ENCODE measurements at regions not wholly inside any gene's neighbourhood (a gene's known extent, or its start where the extent isn't known, plus 50 kb on each side); places are given as distances from the start of the nearest gene placed in this dataset.

DNA sequence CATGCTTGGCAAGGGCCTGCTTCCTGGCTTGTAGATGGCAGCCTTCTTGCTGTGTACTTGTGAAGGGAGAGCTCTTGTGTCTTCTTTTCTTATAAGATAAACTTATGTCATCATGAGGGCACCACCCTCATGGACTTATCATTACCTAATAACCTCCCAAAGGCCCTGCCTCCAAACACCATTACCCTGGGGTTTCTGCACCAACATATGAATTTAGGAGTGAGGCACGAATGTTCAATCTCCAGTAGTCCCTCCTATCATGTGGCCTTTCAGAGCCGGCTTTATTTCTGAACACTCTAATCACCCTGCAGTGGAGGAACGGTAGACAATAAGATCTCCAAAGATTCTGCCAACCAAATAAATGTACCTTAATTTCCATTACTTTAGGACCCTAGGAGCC lies 144.3 kb downstream of the ABCC12 start:
- H3K27me3 ChIP-seq (ENCODE audit: control insufficient read depth in 1 of 2, insufficient read depth in 2 of 2, low read length in 2 of 2), result peaks cover 0 to 5% of the 10 kb centered on the region in 2 experiments; a peak in 1 of 5 replicates
- BruUV-seq (replicated peaks), result no TSS peak
- ATAC-seq (no peak), FAIRE-seq (no peak), DNase-seq (ENCODE audit: low spot score) (no peak)
- no peak overlapping the region for H3K4me3 ChIP-seq (replicated peaks in 1 of 3; ENCODE audit: insufficient read depth in 1 of 3, low read depth in 2 of 3, low read length in 3 of 3)
- H3K27ac ChIP-seq (ENCODE audit: extremely low read length, insufficient read depth, low read length), result no peak overlapping the region
- no peak overlapping the region for H2AFZ ChIP-seq (ENCODE audit: low read length)
- H3K4me2 ChIP-seq (ENCODE audit: low read depth, low read length), result no peak overlapping the region
- H3K9ac ChIP-seq (ENCODE audit: insufficient read depth, low read depth, low read length), result no peak overlapping the region
- intact Hi-C loops (cut with micrococcal nuclease; ENCODE audit: unreplicated experiment), result no loop called here
- no peaks in the 10 kb centered on the region for H3K9me3 ChIP-seq (ENCODE audit: low read length)
- H3K36me3 ChIP-seq (replicated peaks in 1 of 2; ENCODE audit: control insufficient read depth in 1 of 2, insufficient read depth in 2 of 2, low read length in 2 of 2), result no peaks in the 10 kb centered on the region
- H3K4me1 ChIP-seq (ENCODE audit: insufficient read depth, low read length), result no peaks in the 10 kb centered on the region
- TF ChIP-seq, protein P1, sequence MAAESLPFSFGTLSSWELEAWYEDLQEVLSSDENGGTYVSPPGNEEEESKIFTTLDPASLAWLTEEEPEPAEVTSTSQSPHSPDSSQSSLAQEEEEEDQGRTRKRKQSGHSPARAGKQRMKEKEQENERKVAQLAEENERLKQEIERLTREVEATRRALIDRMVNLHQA (CRISPR knock-in tag; IDR thresholded peaks at IDR 0.05), result no peak
- TF ChIP-seq SP1 (IDR thresholded peaks at IDR 0.05) (no peak), SP1 (CRISPR knock-in tag; IDR thresholded peaks at IDR 0.05) (no peak), KAT2B (IDR thresholded peaks at IDR 0.05; ENCODE audit: borderline replicate concordance, low read depth, low read length) (no peak), ADNP (CRISPR knock-in tag; IDR thresholded peaks at IDR 0.05) (no peak), WIZ (CRISPR knock-in tag; IDR thresholded peaks at IDR 0.05) (no peak), ZMYM4 (CRISPR knock-in tag; IDR thresholded peaks at IDR 0.05) (no peak), SMAD3 (CRISPR knock-in tag; IDR thresholded peaks at IDR 0.05) (no peak), TP53 (CRISPR knock-in tag; conservative IDR thresholded peaks at IDR 0.05) (no peak), BCL6 (CRISPR knock-in tag; IDR thresholded peaks at IDR 0.05) (no peak), GATAD1 (CRISPR knock-in tag; IDR thresholded peaks at IDR 0.05) (no peak)
- TF ChIP-seq, protein P2, sequence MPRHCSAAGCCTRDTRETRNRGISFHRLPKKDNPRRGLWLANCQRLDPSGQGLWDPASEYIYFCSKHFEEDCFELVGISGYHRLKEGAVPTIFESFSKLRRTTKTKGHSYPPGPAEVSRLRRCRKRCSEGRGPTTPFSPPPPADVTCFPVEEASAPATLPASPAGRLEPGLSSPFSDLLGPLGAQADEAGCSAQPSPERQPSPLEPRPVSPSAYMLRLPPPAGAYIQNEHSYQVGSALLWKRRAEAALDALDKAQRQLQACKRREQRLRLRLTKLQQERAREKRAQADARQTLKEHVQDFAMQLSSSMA (CRISPR knock-in tag; IDR thresholded peaks at IDR 0.05), result no peak
- TF ChIP-seq, protein P3, sequence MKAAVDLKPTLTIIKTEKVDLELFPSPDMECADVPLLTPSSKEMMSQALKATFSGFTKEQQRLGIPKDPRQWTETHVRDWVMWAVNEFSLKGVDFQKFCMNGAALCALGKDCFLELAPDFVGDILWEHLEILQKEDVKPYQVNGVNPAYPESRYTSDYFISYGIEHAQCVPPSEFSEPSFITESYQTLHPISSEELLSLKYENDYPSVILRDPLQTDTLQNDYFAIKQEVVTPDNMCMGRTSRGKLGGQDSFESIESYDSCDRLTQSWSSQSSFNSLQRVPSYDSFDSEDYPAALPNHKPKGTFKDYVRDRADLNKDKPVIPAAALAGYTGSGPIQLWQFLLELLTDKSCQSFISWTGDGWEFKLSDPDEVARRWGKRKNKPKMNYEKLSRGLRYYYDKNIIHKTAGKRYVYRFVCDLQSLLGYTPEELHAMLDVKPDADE (CRISPR knock-in tag; IDR thresholded peaks at IDR 0.05), result no peak
- in situ Hi-C loops (cut with HindIII; ENCODE audit: extremely low pct_ligation_motif_present, low pct_unique_long_range_greater_than_20kb), result no loop called here
- CTCF ChIA-PET (ENCODE audit: low intra/inter-chr PET ratio, low total read pairs), result no interaction called here
- POLR2A ChIA-PET, result no interaction called here
- no peaks in the 10 kb centered on the region for H4K20me1 ChIP-seq (ENCODE audit: insufficient read depth, low read length)
- H3K79me2 ChIP-seq (ENCODE audit: insufficient read depth, low read length), result no peaks in the 10 kb centered on the region
- WGBS (ENCODE audit: low lambda C conversion rate), result 0% methylated on average over 3 of the region's 3 CpGs
